ENCODE measurements at regions not wholly inside any gene's neighbourhood (a gene's known extent, or its start where the extent isn't known, plus 50 kb on each side); places are given as distances from the start of the nearest gene placed in this dataset.

- CTCF ChIA-PET: interaction anchor here (0.6 to 1.2 kb wide), 2 partner anchors 13 to 520 kb away, joined by 3 to 4 read pairs; no protein-coding TSS in a partner anchor
- no peak overlapping the region for H3K27ac ChIP-seq
- POLR2A ChIA-PET (ENCODE audit: low non-redundant PET): no interaction called here
- no peak for DNase-seq (ENCODE audit: low spot score)
- TF ChIP-seq CTCF (conservative IDR thresholded peaks at IDR 0.05; ENCODE audit: low read depth): no peak
These were observed 144.4 kb upstream of the WNT4 start for GRCh38 chr1:22287273-22287672.

DNA sequence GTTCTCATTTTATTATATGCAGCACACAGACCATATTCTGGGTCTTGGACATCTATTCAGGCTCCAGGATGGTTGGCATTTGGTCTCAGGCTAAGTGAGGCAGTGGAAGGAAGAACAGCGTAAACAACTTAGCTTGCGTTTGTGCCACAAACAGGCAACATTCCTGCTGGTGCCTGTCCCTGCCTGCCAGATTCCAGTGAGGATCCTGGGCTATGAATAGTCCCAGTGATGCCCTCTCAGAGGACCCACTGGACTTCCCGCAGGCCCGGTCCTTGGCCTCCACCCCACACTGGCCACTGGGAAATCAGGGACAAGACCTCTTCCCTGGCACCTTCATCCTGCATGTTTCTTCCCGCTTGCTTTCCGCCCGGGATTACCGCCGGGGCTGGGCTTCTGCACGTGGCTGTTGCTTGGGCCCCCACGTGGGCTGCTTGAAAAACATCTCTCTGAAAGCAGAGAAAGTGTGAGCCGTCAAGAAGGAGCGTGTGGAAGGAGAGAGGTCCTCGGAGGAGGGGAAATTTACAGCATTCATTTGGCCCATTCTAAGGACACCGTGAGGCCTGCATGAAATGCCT is 145.1 kb upstream of the WNT4 start:
- POLR2A ChIA-PET (ENCODE audit: low non-redundant PET): no interaction called here
- TF ChIP-seq CTCF (conservative IDR thresholded peaks at IDR 0.05; ENCODE audit: low read depth): no peak
- no peak overlapping the region for H3K27ac ChIP-seq
- DNase-seq (ENCODE audit: low spot score): no peak
- CTCF ChIA-PET: no interaction called here

GRCh38 chr1:22288593-22289241 is 145.8 kb upstream of the WNT4 start:
- CTCF ChIA-PET: no interaction called here
- no peak overlapping the region for H3K27ac ChIP-seq
- no peak for DNase-seq (ENCODE audit: low spot score)
- TF ChIP-seq CTCF (conservative IDR thresholded peaks at IDR 0.05; ENCODE audit: low read depth): no peak
- POLR2A ChIA-PET (ENCODE audit: low non-redundant PET): no interaction called here

DNA sequence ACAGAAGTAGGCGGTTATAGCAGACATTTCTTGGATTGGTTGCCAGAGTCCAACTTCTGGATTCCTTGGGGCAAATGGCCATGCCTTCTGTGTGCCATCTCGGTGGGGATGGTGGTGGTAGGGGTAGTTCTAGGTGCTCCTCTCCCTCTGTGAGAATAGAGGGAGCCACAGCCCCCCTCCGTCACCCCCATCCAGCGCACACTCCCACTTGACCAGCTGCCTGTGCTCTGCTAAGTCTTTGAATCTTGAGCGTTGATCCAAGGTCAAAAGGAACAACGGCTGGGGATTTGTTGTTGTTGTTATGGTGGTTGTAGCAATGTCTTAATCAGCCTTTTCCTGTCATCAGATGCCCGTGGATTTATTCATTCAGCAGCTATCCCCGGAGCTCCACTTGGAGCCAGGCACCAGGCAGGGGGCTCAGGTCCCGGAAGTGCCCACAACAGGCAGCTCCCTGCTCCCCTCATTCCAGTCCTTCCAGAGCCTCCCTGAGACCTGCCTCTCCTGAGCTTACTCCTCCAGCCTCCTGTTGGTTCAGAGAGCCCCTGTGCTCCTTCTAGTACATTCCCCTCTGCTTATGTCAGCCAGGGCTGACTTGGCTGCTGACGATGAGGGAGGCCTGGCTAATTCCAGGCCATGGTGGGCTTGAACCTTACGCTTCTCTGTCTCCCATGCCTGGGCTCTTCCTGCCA is 146.6 kb upstream of the WNT4 start:
- DNase-seq (ENCODE audit: low spot score): no peak
- ChIA-PET POLR2A (ENCODE audit: low non-redundant PET) (no interaction called here), CTCF (interaction anchor here (1.8 kb wide), 1 partner anchor 14 kb away, joined by 5 read pairs; no protein-coding TSS in a partner anchor)

GRCh38 chr1:22290157-22290556 is 147.3 kb upstream of the WNT4 start:
- no peak for DNase-seq (ENCODE audit: low spot score)
- ChIA-PET POLR2A (ENCODE audit: low non-redundant PET) (no interaction called here), CTCF (interaction anchor here (0.6 to 1.8 kb wide), 2 partner anchors 15 to 51 kb away, joined by 3 to 5 read pairs; no protein-coding TSS in a partner anchor)
- no peak overlapping the region for H3K27ac ChIP-seq
- no peak for TF ChIP-seq CTCF (conservative IDR thresholded peaks at IDR 0.05; ENCODE audit: low read depth)

More for the DNA sequence above, 146.6 kb upstream of the WNT4 start:
- no peak for TF ChIP-seq CTCF (conservative IDR thresholded peaks at IDR 0.05; ENCODE audit: low read depth)
- H3K27ac ChIP-seq: no peak overlapping the region

GRCh38 chr1:22290611-22291010 is 147.7 kb upstream of the WNT4 start:
- no peak for TF ChIP-seq CTCF (conservative IDR thresholded peaks at IDR 0.05; ENCODE audit: low read depth)
- no peak overlapping the region for H3K27ac ChIP-seq
- DNase-seq (ENCODE audit: low spot score): no peak
- ChIA-PET CTCF (interaction anchor here (0.6 to 1.8 kb wide), 2 partner anchors 15 to 52 kb away, joined by 3 to 5 read pairs; no protein-coding TSS in a partner anchor), POLR2A (ENCODE audit: low non-redundant PET) (no interaction called here)
